GM18505 (cell line): ENCODE measurements at regions not wholly inside any gene's neighbourhood (a gene's known extent, or its start where the extent isn't known, plus 50 kb on each side); places are given as distances from the start of the nearest gene placed in this dataset.
"Not testable (repeated sequence)": the region's sequence is repeated elsewhere in the genome, so short reads cannot be mapped to it uniquely, and the experiment has no call there.

ENCODE experiments used
- ATAC-seq: cut with Tn5 transposase; IDR thresholded peaks from one replicate; pipeline ENCODE4 v1.9.1; 2021; ENCODE audit not compliant: unreplicated experiment
- POLR2A ChIP-seq: IDR thresholded peaks from 4 replicates; pipeline ENCODE4 v1.6.1; 2011; ENCODE audit warnings: borderline replicate concordance; ENCODE audit not compliant: insufficient read depth, insufficient read length; ENCODE audit errors: extremely low read depth

GRCh38 chr9:33737811-33738606 lies 57.4 kb upstream of the PRSS3 start:
- TF ChIP-seq POLR2A = no peak
- no peak for ATAC-seq

GRCh38 chr9:33739398-33739797 lies 56.0 kb upstream of the PRSS3 start:
- no peak for ATAC-seq
- TF ChIP-seq POLR2A = no peak

- no peak for TF ChIP-seq POLR2A
- ATAC-seq = no peak
These were observed 55.3 kb upstream of the PRSS3 start for GRCh38 chr9:33740075-33740474.

- ATAC-seq = not testable (repeated sequence)
These were observed 54.4 kb upstream of the PRSS3 start for GRCh38 chr9:33740958-33741357.

GRCh38 chr9:33742051-33742450 lies 53.3 kb upstream of the PRSS3 start:
- TF ChIP-seq POLR2A = no peak
- ATAC-seq = no peak

GRCh38 chr9:33742519-33742918 lies 52.8 kb upstream of the PRSS3 start:
- no peak for TF ChIP-seq POLR2A

More at GRCh38 chr9:33742519-33742918, 52.8 kb upstream of the PRSS3 start:
- no peak for ATAC-seq
